Activated CD8-positive, alpha-beta memory T cell treated with anti-CD3 and anti-CD28 coated beads for 1 hour (primary cell): ENCODE measurements at regions not wholly inside any gene's neighbourhood (a gene's known extent, or its start where the extent isn't known, plus 50 kb on each side); places are given as distances from the start of the nearest gene placed in this dataset.

ENCODE experiments used
- DNase-seq, 2 donors: peaks; one replicate each; pipeline ENCODE4 v3.0.0-alpha.2; 2020; ENCODE audit warnings: low read depth in 1 of 2; ENCODE audit errors: extremely low read depth in 1 of 2

- no peak for DNase-seq
Observed at GRCh38 chr4:11743236-11743635, 314.5 kb upstream of the HS3ST1 start.

GRCh38 chr4:11741190-11741652, 312.5 kb upstream of the HS3ST1 start:
- DNase-seq = no peak

GRCh38 chr4:11739992-11740391, 311.3 kb upstream of the HS3ST1 start:
- DNase-seq = no peak

GRCh38 chr4:11736978-11737377, 308.3 kb upstream of the HS3ST1 start:
- DNase-seq = no peak

- no peak for DNase-seq
Observed at GRCh38 chr4:11735651-11736050, 307.0 kb upstream of the HS3ST1 start.

- DNase-seq = no peak
Observed at GRCh38 chr4:11732155-11732554, 303.5 kb upstream of the HS3ST1 start.

GRCh38 chr4:11730545-11730944, 301.9 kb upstream of the HS3ST1 start:
- DNase-seq = no peak

- no peak for DNase-seq
Observed at GRCh38 chr4:11729548-11729947, 300.9 kb upstream of the HS3ST1 start.

- DNase-seq = no peak
Observed at GRCh38 chr4:11727903-11728564, 299.3 kb upstream of the HS3ST1 start.

GRCh38 chr4:11724731-11725130, 296.0 kb upstream of the HS3ST1 start:
- DNase-seq = no peak

GRCh38 chr4:11722223-11722622, 293.5 kb upstream of the HS3ST1 start:
- DNase-seq = no peak

GRCh38 chr4:11720292-11720691, 291.6 kb upstream of the HS3ST1 start:
- no peak for DNase-seq

GRCh38 chr4:11719879-11720278, 291.2 kb upstream of the HS3ST1 start:
- no peak for DNase-seq

- DNase-seq = no peak
Observed at GRCh38 chr4:11715753-11716521, 287.2 kb upstream of the HS3ST1 start.

- DNase-seq = no peak
Observed at GRCh38 chr4:11710453-11711093, 281.9 kb upstream of the HS3ST1 start.

- DNase-seq = no peak
Observed at GRCh38 chr4:11704186-11704830, 275.6 kb upstream of the HS3ST1 start.

- DNase-seq = no peak
Observed at GRCh38 chr4:11702886-11703557, 274.3 kb upstream of the HS3ST1 start.

GRCh38 chr4:11701966-11702725, 273.5 kb upstream of the HS3ST1 start:
- no peak for DNase-seq

GRCh38 chr4:11700751-11701226, 272.1 kb upstream of the HS3ST1 start:
- no peak for DNase-seq
